ENCODE measurements at regions not wholly inside any gene's neighbourhood (a gene's known extent, or its start where the extent isn't known, plus 50 kb on each side); places are given as distances from the start of the nearest gene placed in this dataset.

DNA sequence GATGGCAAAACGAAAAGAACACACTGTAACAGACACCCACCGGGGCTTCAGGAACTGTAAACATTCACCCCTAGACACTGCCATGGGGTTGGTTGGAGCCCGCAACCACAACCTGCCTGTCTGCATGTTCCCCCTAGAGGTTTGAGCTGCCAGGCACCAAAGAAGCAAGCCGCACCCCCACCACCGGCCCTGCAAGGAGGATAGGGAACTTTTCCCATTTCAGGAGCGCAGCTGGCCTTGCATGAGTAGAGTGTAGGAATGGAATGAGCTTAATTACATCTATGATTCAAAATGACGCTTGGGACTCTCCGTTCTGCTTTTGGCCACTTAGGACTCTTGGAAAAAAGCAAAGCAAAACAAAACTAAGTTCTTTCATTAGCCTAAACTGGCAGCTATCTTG lies 243.6 kb upstream of the CTSO start:
- TF ChIP-seq, protein P1, sequence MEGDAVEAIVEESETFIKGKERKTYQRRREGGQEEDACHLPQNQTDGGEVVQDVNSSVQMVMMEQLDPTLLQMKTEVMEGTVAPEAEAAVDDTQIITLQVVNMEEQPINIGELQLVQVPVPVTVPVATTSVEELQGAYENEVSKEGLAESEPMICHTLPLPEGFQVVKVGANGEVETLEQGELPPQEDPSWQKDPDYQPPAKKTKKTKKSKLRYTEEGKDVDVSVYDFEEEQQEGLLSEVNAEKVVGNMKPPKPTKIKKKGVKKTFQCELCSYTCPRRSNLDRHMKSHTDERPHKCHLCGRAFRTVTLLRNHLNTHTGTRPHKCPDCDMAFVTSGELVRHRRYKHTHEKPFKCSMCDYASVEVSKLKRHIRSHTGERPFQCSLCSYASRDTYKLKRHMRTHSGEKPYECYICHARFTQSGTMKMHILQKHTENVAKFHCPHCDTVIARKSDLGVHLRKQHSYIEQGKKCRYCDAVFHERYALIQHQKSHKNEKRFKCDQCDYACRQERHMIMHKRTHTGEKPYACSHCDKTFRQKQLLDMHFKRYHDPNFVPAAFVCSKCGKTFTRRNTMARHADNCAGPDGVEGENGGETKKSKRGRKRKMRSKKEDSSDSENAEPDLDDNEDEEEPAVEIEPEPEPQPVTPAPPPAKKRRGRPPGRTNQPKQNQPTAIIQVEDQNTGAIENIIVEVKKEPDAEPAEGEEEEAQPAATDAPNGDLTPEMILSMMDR (conservative IDR thresholded peaks at IDR 0.05; ENCODE audit: low read depth in 2 of 2) = no peak
- TF ChIP-seq EZH2 (IDR thresholded peaks at IDR 0.05; ENCODE audit: low read depth, unreplicated experiment) = no peak
- no peak for TF ChIP-seq ZNF114 (CRISPR knock-in tag; IDR thresholded peaks at IDR 0.05)
- no peak for TF ChIP-seq JUNB (IDR thresholded peaks at IDR 0.05; ENCODE audit: unreplicated experiment)
- TF ChIP-seq EZH2phosphoT487 (IDR thresholded peaks at IDR 0.05; ENCODE audit: unreplicated experiment) = no peak
- no peak for TF ChIP-seq STAT1 (IDR thresholded peaks at IDR 0.05; ENCODE audit: unreplicated experiment)

Data from GM23338 (cell line).